ENCODE measurements at regions not wholly inside any gene's neighbourhood (a gene's known extent, or its start where the extent isn't known, plus 50 kb on each side); places are given as distances from the start of the nearest gene placed in this dataset.

DNA sequence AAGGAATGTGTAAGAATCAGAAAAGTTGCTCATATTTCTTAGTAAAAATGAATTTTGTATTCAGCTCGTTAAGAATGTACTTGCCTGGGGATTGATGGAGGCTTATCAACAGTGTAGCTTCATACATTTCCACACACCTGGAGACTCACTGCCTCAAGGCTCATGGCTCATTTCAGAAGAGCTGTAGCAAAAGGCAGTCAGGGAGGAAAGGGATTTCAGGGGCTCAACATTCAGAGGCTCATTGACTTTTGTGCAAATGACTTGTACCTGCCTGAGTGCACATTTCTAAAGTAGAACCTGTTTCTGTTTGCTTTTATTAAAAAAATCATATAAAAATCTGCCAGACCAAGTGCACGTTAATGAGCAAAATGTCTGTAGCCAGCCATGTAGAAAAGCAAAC, 304.4 kb downstream of the KCNS3 start:
- DNase-seq (ENCODE audit: low spot score): no peak

DNA sequence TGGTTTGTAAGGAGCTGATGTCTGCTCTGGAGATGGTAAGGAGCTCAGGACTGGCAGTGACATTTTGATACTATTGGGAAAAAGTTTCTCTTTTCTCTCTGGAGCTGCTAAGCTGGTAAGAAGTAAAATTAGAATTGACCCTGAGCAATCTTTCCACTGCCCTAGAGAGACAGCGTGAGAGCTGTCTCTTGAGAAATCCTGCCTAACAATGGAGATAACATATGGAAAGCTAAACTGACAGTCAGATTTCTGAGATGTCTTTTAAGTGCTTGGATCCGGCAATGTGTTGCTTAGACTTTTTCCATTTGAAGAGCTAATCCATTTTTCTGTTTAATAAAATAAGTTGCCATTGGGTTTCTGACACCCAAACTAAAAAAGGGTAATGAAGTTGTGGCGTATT, 302.4 kb downstream of the KCNS3 start:
- DNase-seq (ENCODE audit: low spot score): no peak

DNA sequence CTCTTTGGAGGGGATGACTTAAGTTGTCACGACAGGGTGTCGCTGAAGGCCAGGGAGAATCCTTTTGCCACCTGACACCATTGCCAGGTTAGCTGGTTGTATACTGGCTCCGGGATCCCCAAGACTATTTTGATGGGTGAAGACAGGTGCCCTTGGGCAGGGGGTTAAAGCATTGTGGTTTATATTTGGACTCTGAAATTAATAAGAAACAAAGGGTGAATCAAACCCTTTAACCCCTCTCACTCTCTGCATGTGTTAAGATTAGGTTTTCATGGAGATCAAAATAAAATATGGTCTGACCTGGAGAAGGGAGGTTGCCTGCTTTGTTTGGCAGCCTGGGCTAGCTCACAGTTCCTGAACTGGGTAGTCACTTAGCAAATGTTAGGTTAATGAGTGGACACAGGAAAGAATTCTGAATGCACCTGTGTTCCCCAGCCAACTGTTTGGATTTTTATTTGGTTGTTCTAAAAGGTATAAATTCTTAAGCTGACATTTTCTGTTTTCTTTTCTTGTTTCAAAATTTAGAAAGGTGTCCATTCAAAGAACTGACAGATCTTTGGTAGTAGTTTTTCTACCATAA, 301.7 kb downstream of the KCNS3 start:
- no peak for DNase-seq (ENCODE audit: low spot score)

DNA sequence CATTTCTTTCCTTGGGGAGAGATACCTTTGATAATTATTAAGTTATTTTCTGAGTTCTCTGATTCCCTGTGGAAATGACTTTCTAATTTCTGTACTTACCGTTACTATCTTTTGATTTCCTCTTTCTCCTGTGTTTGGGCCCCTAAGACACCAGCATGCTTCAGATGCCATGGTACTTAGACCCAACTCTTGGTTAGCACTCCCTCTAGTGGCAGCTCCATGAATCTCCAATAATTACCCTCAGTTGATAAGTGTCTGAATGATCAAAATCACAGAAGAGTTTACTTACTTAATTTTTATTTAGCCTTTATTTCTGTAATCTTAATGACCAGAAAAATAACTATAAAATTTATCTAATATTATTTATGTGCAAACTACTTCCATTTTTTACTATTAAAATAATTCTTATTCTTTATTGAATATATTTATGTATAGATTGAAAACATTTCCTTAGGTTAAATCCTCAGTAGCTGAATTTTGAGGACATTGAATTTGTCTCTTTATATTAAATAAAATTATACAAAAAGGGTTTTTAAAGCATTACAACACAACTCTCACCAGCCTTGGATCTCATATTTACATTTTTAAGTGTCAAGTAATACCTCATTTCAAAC, 300.4 kb downstream of the KCNS3 start:
- peak; percentile 77 for DNase-seq (ENCODE audit: low spot score)

DNA sequence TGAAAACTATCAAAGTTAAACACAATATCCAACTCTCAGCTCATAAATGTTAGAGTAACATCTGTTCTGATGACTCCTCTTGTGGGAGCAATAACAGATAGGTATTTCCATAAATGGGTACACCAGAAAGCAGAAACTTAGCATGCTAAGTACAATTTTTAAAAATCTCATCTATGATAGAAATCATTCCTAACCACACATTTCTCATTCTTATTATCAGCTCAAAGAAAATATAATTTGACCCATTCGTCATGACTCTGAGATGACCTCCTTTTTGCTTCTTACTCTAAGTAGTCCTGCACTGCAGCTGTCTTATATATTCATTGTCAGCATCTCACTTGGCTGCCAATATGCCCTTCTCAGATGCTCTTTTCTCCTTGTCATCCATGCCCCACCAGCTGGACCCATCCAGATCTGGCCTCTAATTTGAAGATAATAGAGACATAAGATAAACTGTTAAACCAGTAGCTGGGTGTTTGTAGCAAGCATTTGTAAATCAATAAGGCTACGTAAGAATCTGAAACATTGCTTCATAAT, 298.3 kb downstream of the KCNS3 start:
- DNase-seq (ENCODE audit: low spot score): no peak

DNA sequence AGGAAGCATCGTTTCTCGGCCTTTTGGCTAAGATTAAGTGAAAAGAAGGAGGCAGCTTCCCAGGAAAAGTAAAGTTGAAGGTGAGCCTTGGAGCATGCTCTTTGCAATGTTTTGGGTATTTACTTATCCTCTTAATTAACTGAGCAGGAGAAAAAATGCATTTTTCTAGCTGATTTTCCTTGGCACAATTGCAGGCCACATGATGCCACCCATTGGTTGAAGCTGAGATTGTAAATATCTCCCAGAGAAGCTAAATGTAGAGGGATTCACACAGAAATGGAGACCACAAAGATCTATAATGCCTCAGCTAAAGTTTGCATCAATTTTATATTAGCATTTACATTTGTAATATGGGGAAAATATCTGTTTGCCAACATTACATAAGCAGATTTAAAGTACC, 294.1 kb downstream of the KCNS3 start:
- DNase-seq (ENCODE audit: low spot score): no peak

DNA sequence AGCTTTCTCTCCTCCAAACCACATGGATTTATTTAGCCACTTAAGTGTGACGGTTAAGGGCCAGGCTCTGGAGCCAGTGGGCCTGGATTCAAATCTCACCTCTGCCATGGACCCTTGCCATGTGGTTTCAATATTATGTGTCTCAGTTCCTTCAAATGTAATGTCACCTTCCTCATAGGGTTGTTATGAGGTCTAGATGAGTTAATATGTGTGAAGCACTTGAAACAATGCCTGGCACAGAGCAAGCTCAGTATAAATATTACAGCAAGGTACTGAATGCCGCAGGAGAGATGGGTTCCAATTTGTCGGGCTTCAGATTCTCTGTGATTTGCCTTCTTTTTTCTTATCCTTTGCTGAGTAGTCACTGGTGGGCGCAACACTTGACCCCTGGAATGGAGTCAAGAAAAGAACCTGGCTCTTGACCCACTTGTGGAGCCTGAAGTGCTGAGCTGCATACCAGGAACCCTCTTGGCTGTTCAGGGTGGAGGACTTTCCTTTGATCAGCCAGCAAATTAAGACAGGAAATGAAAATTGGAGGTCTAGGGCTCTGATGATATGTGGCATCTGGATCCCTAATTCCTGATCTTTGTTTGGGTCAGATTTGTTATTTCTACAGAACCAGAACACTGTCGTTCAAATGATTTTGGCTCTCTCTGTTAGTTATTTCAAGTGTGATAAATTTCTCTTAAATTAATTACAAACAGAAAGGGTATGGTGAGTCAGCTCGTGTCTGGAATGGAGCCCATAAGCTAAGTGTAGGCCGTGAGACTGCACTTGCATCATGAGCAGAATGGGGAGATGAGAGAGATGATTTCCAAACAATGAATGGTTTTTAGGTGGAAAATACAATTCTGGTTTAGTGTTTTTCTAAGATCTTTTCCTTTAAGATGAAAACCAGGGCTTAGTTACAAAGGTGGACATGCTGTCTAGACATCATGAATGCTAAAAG, 293.0 kb downstream of the KCNS3 start:
- peak; percentile 60 for DNase-seq (ENCODE audit: low spot score)

DNA sequence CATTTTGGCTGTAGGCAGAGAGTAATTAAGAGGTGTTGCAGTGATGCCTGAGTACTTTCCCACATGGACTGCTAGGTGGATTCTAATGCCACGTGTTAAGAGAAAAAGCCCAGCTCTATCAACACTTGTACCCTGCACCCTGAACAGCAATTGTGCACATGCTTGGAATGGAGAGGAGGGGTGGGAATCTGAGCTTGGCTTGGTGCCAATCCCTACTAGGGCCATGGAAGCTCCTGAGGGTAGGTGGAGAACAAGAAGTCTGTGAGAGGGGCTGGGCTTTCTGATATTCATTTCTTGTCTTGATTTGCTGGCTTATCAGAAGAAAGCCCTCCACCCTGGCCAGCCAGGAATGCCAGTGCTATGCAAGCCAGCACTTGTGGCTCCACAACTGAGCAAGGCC, 292.2 kb downstream of the KCNS3 start:
- no peak for DNase-seq (ENCODE audit: low spot score)

DNA sequence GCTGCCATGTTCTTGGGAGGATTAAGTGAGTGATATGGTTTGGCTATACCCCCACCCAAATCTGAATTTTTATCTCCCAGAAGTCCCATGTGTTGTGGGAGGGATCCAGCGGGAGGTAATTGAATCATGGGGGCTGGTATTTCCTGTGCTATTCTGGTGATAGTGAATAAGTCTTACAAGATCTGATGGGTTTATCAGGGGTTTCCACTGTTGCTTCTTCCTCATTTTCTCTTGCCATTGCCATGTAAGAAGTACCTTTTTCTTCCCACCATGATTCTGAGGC, 291.4 kb downstream of the KCNS3 start:
- no peak for DNase-seq (ENCODE audit: low spot score)

DNA sequence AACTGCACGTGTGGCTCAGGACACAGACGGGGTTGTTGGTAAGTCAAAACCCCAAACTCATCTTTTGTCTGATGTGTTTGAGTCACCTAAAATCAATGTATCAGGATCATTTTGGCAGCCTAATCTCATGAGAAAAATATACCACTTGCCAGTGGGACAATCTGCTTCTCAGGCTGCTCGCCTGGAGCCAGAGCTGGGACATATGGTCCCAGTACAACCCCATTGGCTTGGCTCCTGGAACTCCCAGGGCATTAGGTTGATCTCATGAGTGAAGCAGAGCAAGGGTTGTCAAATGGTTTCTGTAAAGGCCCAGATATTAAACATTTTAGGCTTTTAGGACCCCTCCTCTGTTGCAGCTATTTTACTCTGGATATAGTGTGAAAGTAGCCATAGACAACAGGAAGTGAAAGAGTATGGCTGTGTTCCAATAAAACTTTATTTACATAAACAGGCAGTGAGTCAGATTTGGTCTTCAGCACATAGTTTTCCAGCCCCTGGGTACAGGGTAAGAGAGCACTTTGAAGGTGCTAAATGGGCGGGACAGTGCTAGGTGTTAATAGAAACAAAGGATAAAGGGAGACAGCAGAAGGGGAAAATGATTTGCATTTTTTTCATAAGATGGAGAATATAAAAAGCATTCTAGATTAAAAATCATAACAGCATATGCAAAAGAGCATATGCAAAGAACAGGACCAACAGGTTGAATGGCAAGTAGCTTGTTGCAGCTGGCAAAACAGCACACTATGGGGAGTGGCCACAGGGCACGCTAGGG, 290.8 kb downstream of the KCNS3 start:
- DNase-seq (ENCODE audit: low spot score): peak; percentile 54

DNA sequence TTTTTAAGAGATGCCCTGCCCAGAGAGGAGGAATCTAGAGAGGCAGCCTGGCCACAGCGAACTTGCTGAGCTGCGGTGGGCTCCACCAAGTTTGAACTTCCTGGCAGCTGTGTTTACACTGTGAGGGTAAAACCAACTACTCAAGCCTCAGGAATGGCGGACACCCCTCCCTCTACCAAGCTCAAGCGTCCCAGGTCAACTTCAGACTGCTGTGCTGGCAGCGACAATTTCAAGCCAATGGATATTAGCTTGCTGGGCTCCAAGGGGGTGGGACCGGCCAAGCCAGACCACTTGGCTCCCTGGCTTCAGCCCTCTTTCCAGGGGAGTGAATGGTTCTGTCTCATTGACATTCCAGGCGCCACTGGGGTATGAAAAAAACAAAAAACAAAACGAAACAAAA, 289.4 kb downstream of the KCNS3 start:
- no peak for DNase-seq (ENCODE audit: low spot score)

DNA sequence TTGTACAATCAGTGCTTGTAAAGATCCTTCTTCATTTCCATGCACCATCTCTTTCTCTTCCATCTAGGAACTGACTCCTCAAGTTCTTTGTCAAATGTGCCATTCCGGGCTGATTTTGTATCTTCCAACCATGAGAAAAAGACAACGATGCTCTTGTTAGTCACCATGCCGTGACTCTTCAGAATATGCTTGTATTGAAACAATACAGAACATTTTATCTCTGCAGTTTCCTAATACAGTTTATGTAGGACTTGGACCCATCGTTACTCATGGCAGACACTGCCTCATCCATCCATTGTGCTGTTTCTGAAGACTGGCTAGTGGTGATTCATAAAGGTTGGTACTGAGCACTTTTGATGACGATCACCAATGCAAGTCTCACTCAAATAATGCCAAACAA, 283.2 kb downstream of the KCNS3 start:
- no peak for DNase-seq (ENCODE audit: low spot score)

DNA sequence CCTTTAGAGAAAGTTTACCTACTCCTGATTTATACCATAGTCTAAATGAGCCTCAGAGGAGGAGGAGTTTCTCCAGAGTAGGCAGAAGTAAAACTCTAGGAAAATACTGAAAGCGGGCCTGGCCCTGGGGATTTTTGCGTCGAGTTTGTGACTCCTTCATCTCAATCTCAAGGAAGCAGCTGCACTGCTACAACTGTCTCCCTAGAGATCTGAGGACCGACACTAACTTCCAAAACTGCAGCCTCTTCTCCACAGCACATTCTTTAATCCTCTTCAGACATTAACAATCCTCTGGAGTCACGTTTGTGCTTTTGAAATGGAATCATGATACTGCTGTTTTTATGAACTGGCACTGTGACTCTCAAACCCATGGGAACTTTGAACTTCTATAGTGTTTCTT, 281.4 kb downstream of the KCNS3 start:
- DNase-seq (ENCODE audit: low spot score): no peak

DNA sequence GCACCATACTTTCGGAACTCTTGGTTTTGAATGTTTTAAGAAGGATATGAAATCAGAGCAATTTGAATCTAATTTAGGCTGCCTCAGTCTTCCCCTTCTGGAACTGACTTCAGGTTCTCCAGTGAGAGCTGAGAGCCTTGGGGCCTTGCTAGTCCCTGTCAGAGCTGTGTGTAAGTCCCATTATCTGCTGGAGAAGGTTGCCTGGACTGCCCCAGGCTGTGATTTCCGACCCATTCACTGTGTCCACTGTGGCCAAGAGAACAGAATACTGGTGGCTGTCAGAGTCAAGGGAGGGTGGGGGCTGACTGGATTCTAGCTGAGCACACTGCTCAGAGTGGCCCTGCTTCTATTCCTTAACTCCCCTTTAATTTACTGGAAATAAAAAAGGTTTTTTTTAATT, 278.0 kb downstream of the KCNS3 start:
- no peak for DNase-seq (ENCODE audit: low spot score)

DNA sequence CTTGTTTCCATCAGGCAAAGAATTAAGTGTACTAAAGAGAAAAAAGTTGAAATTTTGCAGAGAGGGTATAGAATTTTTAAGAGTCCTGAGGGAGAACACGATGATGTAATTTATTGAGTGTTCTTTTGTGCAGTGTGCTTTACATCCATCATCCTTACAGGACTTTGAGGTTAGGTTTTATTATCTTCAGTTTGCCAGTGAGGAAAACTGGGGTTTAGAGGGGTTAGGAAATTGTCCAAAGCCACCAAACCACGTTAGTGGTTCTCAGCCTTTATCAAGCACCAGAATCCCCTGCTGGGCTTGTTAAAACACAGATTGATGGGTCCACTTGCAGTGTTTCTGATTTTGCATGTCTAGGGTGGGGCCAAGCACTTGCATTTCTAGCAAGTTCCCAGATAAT, 277.5 kb downstream of the KCNS3 start:
- no peak for DNase-seq (ENCODE audit: low spot score)

DNA sequence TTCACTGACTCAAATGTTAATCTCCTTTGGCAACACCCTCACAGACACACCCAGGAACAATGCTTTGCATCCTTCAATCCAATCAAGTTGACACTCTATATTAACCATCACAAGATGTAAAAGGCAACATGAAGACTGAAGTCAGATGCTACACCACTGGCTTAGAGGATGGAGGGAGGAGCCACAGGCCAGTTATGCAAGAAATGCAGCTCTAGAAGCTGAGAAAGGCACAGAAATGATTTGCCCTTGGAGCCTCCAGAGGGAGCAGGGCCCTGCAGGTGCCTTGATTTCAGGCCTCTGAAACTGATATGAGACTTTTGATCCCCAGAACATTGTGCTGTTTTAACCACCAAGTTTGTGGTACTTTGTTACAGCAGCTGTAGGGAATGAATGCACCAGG, 276.3 kb downstream of the KCNS3 start:
- no peak for DNase-seq (ENCODE audit: low spot score)

DNA sequence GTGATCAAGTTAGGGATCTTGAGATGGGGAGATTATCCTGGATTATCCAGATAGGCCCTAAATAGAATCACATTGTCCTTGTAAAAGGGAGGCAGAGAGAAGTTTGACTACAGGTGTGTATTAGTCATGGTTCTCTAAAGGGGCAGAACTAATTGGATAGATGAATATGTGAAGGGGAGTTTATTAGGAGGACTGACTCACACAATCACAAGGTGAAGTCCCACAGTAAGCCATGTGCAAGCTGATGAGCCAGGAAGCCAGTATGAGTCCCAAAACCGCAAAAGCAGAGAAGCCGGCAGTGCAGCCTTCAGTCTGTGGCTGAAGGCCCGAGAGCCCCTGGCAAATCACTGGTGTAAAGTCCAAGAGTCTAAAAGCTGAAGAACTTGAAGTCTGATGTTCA, 275.8 kb downstream of the KCNS3 start:
- DNase-seq (ENCODE audit: low spot score): no peak

DNA sequence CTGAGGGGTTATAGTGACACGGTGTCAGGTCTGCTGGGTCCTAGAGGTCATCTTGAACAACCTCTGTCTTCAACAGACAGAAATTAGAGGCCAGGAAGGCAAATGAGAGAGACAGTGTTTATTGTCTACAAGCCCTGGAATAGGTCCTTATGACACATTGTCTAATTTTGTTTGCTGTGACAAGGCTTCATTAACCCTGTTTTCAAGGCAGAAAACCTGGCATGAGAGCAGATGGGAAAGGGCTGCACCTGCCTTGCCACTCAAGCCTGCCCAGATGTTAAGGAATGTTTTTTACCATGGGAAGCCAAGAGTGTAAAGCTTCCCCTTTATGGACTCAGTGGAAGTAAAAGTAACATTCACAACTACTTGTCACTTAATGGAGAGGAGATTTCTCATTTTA, 275.3 kb downstream of the KCNS3 start:
- no peak for DNase-seq (ENCODE audit: low spot score)

DNA sequence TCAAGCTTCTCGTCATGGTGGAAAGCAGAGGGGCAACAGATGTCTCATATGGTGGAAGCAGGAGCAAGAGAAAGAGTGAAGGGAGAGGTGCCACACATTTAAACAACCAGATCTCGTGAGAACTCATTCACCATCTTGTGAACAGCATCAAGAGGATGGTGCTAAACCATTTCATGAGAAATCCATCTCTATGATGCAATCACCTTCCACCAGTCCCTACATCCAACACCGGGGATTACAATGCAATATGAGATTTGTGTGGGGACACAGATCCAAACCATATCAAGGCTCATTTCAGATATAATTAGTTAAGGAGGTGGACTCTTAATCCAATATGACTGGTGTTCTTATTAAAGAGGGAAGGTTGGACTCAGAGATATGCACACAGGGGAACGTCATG, 272.8 kb downstream of the KCNS3 start:
- DNase-seq (ENCODE audit: low spot score): no peak

DNA sequence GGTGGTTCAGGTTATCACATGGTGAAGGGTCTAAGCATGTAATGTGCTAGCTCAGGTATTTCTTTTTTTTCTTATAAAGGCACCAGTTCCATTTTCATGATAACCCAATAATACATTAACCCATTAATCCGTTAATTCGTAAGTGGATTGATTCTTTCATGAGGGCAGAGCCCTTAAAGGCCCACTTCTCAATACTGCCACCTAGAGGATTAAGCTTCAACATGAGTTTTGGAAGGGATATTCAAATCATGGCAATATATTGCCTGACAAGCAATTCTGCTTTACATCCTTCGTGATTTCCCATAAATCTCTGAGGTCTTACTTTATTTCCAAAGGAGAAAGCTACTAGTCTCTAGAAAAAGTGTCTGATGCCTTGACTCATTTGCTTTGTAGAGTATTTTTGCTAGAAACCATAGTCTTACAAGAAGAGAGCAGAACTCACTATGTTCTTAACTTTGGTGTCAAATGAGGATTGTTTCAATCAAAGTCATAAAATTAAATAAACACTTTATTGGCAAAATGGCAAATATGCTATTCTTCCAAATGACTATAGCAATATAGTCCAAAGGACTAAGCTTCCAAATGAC, 271.3 kb downstream of the KCNS3 start:
- DNase-seq (ENCODE audit: low spot score): peak; percentile 41

DNA sequence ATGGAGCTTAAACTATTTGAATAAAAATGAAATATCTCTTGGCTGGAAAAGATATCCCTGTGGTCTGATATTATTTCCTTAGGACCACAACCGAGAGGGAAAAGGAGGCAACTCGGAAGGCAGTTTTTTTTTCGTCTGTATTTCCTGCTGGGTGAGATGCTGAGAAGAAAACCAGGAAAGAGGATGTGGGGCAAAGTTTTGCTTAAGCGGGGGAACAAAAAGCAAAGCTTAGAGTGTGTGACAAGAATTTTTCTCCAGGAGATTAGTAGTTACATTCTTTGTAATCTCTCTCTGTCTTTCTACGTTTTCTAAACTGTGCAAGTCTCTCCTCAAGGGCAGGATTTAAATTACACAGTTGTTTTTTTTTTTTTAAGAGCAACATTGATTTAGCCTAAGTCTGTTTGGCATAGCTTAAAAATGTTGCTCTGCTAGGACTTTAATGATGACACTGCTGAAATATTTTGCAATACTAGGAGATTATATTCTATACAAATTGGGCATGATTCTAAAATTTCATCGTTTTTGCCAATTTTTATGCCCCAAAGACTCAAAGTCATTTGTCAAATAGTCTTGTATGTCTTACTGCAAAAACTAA, 258.5 kb downstream of the KCNS3 start:
- DNase-seq (ENCODE audit: low spot score): no peak

DNA sequence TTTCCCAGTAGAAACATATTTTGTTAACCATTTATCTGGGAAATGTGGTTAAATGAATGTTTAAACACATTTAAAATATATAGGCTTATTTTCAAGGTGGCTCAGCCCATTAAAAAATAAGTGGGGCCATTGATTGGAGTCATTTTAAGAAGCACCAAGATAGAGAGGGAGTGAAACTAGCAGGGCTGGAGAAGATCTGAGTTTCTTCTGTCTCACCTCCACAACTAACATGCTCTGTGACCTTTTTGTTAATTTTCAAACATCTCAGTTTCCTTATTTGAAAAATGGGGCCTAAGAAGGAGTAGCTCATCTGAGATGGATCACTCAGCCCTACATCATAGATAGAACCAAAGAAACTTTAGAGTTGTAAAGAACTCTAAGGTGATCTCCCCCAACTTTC, 254.8 kb downstream of the KCNS3 start:
- DNase-seq (ENCODE audit: low spot score): no peak

Data from Ammon's horn (tissue), 1 donor.